ENCODE measurements at regions not wholly inside any gene's neighbourhood (a gene's known extent, or its start where the extent isn't known, plus 50 kb on each side); places are given as distances from the start of the nearest gene placed in this dataset.

GRCh38 chrY:7977301-7977700 is 1065.7 kb upstream of the AMELY start:
- DNase-seq (ENCODE audit: low read depth): no peak

GRCh38 chrY:7968293-7968692 is 1056.7 kb upstream of the AMELY start:
- no peak for DNase-seq (ENCODE audit: low read depth)

- DNase-seq (ENCODE audit: low read depth): no peak
Measured at GRCh38 chrY:7966916-7967315, 1055.4 kb upstream of the AMELY start.

GRCh38 chrY:7963393-7963792 is 1051.8 kb upstream of the AMELY start:
- DNase-seq (ENCODE audit: low read depth): no peak

- DNase-seq (ENCODE audit: low read depth): no peak
Measured at GRCh38 chrY:7962350-7962749, 1050.8 kb upstream of the AMELY start.

- DNase-seq (ENCODE audit: low read depth): no peak
Measured at GRCh38 chrY:7961811-7962210, 1050.3 kb upstream of the AMELY start.

GRCh38 chrY:7957773-7958172 is 1046.2 kb upstream of the AMELY start:
- DNase-seq (ENCODE audit: low read depth): no peak

GRCh38 chrY:7951187-7951852 is 1039.8 kb upstream of the AMELY start:
- DNase-seq (ENCODE audit: low read depth): no peak

GRCh38 chrY:7944135-7944534 is 1032.6 kb upstream of the AMELY start:
- no peak for DNase-seq (ENCODE audit: low read depth)

- no peak for DNase-seq (ENCODE audit: low read depth)
Measured at GRCh38 chrY:7942711-7943110, 1031.2 kb upstream of the AMELY start.

- no peak for DNase-seq (ENCODE audit: low read depth)
Measured at GRCh38 chrY:7941856-7942255, 1030.3 kb upstream of the AMELY start.

- DNase-seq (ENCODE audit: low read depth): no peak
Measured at GRCh38 chrY:7938982-7939718, 1027.6 kb upstream of the AMELY start.

GRCh38 chrY:7936831-7937230 is 1025.3 kb upstream of the AMELY start:
- no peak for DNase-seq (ENCODE audit: low read depth)

- DNase-seq (ENCODE audit: low read depth): peak; percentile 53
Measured at GRCh38 chrY:7936046-7936445, 1024.5 kb upstream of the AMELY start.

GRCh38 chrY:7935606-7936005 is 1024.1 kb upstream of the AMELY start:
- no peak for DNase-seq (ENCODE audit: low read depth)

GRCh38 chrY:7932424-7932823 is 1020.9 kb upstream of the AMELY start:
- DNase-seq (ENCODE audit: low read depth): no peak

- DNase-seq (ENCODE audit: low read depth): no peak
Measured at GRCh38 chrY:7929866-7930265, 1018.3 kb upstream of the AMELY start.

GRCh38 chrY:7924059-7924458 is 1012.5 kb upstream of the AMELY start:
- no peak for DNase-seq (ENCODE audit: low read depth)

GRCh38 chrY:7923476-7924017 is 1012.0 kb upstream of the AMELY start:
- no peak for DNase-seq (ENCODE audit: low read depth)

- no peak for DNase-seq (ENCODE audit: low read depth)
Measured at GRCh38 chrY:7920382-7920781, 1008.8 kb upstream of the AMELY start.

- no peak for DNase-seq (ENCODE audit: low read depth)
Measured at GRCh38 chrY:7888506-7888905, 977.0 kb upstream of the AMELY start.

GRCh38 chrY:7881696-7882095 is 970.1 kb upstream of the AMELY start:
- DNase-seq (ENCODE audit: low read depth): no peak

- no peak for DNase-seq (ENCODE audit: low read depth)
Measured at GRCh38 chrY:7879245-7879644, 967.7 kb upstream of the AMELY start.

- no peak for DNase-seq (ENCODE audit: low read depth)
Measured at GRCh38 chrY:7878719-7879118, 967.2 kb upstream of the AMELY start.
